Sciatic nerve (tissue), 2 donors: ENCODE measurements at regions not wholly inside any gene's neighbourhood (a gene's known extent, or its start where the extent isn't known, plus 50 kb on each side); places are given as distances from the start of the nearest gene placed in this dataset.
A peak's percentile ranks its signal among the peaks of the same experiment; 100 is the strongest.
"Not testable (repeated sequence)": the region's sequence is repeated elsewhere in the genome, so short reads cannot be mapped to it uniquely, and the experiment has no call there.

ENCODE experiments used
- ATAC-seq: fragments of 200-7000 bp; cut with Tn5 transposase; one replicate; pipeline ENCODE4 v1.9.1; 2020; ENCODE audit warnings: mild to moderate bottlenecking, moderate library complexity
- DNase-seq: peaks from one replicate; pipeline ENCODE4 v3.0.0-alpha.2; 2020; ENCODE audit warnings: low spot score
- intact Hi-C: fragments of 100-400 bp; cut with DNase I; formaldehyde crosslinking; loops from one replicate; pipeline ENCODE4 v1.14.2; 2022
- donor health status: DM: no; HTN: no; CAD: no.
- donor health status: DM: no; HTN: no; CAD: no.

DNA sequence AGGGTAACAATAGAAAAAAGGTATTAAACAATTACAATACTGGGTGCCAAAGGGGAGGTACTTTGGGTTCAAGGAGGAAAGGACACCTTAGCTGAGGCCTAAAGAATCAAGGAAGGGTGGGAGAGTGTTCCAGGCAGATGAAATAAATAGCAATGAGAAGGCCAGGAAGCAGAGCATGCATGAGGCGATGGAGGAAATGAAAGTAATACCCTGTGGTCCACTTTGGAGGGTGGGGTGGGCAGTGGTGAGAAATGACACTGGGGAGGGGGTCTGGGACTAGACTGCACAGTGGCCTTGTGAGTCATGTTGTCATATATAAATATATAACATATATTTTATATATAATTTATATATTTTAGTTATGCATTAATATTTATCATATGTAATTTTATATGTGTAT is 55.9 kb downstream of the BHLHE40 start:
- ATAC-seq (no peak), DNase-seq (no peak)
- intact Hi-C loops, result loop anchor here (10.0 kb wide), 1 partner anchor 320 kb away; no protein-coding TSS in a partner anchor

DNA sequence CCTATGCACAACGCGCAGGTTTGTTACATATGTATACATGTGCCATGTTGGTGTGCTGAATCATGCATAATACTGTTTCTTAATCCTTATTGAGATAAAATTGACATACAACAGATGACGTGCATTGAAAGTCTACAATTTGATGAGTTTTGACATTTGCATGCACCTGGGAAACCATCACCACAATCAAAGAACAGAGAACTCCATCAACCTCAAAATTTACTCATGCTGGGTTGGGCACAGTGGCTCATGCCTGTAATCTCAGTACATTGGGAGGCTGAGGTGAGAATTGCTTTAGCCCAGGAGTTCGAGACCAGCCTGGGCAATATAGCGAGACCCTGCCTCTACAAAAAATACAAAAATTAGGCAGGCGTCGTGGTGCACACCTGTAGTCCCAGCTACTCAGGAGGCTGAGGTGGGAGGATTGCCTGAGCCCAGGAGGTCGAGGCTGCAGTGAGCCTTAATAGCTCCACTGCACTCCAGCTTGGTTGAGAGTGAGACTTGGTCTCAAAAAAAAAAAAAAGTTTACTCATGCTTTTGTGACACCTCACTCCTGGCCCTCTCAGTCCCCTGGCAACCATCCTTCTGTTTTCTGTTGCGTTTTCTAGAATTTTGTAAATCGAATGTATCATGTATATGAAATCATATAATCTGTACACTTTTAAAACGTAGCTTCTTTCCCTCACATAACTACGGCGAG is 56.6 kb downstream of the BHLHE40 start:
- DNase-seq (no peak), ATAC-seq (no peak)
- intact Hi-C loops, result loop anchor here (10.0 kb wide), 1 partner anchor 321 kb away; no protein-coding TSS in a partner anchor

DNA sequence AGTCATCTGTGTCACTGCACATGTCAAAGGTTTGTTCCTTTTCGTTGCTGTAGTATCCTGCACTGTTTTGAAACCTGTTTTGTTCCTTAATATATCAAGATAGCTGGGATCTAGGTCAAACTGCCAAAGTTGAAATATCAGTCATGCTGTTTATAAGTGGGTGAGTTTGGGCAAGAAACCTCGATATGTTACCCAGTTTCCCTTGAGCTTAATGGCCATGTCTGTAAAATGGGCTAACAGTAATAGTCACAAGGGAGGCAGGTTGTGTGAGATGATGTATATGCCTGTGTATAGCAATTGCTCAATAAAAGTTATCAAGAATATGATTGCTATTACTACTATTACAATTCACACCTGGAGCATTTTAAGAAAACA is 57.1 kb downstream of the BHLHE40 start:
- intact Hi-C loops, result loop anchor here (10.0 kb wide), 1 partner anchor 322 kb away; no protein-coding TSS in a partner anchor
- DNase-seq (no peak), ATAC-seq (no peak)

DNA sequence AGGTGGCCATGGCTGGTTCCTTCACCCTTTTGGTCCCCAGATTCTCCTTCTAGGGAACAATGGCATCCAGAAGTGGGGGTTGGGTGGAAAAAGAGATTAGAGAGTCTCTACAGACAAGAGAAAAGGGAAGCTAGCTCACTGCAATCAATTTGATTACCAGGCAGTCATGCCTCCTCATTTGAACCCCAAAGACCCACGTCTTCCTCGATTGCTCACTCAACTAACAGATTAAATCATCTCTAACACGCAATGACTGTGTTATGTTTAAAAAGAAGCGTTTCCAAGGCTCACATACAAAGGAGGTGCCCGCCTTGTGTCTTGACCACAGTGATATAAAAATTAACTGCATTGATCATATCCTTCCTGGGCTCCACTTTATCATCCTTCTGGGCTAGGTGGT is 57.6 kb downstream of the BHLHE40 start:
- intact Hi-C loops, result loop anchor here (10.0 kb wide), 1 partner anchor 322 kb away; no protein-coding TSS in a partner anchor
- ATAC-seq (no peak), DNase-seq (no peak)

DNA sequence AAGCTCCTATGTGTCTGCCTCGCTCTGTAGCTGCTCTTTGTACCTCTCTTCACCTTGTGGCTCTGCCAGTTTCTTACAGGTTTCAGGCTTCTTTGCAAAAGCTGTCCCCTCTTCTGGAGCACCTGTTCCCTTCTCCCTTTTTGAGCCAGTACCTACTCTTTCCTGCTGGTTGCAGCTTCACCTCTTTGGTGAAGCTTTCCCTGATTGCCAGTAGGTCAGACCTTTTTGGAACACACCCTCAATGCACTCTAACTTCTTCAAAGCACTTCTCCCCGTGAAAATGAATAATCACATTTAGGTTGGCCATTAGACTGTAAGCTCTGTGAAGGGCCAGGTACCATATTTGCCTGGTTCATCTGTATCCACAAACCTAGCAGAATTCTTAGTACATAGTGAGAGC is 60.3 kb downstream of the BHLHE40 start:
- no peak for ATAC-seq
- intact Hi-C loops, result loop anchor here (10.0 kb wide), 1 partner anchor 325 kb away; no protein-coding TSS in a partner anchor
- DNase-seq, result no peak

DNA sequence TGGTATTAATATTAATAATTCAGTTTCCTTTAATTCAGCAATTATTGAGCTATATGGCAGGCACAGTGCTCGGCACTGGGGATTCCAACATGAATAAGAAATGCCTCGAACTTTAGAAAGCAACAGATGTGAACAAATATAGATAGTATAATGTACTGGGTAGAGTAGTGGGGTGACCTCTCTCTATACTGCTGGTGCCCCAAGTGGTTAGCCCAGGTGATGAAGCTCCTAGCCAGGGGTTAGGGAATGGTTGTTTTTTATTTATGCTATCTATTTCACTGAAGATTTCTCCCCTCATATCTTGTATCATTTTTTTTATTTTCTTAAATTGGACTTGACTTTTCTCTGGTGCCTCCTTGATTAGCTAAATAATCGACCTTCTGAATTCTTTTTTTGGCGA is 62.1 kb downstream of the BHLHE40 start:
- intact Hi-C loops, result no loop called here
- DNase-seq (no peak), ATAC-seq (no peak)

DNA sequence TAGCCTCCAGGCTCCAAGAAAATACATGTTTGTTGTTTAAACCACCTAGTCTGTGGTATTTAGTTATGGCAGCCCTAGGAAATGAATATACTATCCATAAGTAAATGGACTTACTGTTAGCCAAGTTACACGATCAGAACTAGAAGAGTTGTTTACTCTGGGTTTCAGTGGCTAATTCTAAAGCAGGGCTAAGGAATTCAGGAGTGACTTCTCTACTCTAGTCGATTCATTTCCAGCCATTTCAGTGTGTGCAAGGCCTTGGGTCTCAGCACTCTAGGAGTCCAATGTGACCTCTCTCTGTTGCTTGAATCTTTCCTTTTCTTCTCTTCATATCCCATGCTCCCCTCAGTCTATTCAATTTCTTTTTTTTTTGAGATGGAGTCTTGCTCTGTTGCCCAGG is 66.7 kb downstream of the BHLHE40 start:
- ATAC-seq (no peak), DNase-seq (no peak)
- intact Hi-C loops, result no loop called here

DNA sequence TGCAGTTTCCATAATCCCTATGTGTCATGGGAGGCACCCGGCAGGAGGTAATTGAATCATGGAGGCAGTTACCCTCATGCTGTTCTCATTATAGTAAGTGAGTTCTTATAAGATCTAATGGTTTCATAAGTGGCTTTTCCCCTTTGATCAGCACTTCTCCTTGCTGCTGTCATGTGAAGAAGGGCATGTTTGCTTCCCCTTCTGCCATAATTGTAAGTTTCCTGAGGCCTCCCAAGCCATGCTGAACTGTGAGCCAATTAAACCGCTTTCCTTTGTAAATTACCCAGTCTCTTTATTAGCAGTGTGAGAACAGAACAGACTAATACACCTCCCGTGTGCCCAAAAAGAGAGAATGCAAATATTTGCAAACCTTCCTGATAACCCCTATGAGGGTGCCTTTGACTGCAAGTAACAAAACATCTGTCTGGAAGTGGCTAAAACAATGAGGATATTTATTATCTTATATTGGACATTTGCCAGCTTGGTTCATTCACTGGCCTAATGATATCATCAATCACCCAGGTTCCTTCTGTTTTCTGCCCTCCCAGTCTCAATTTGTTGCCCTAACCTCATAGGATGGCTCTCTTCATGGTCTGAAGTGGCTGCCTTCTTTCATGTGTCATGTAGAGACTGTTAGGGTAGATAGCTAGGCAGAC is 68.7 kb downstream of the BHLHE40 start:
- ATAC-seq, result no peak
- no peak for DNase-seq
- intact Hi-C loops, result no loop called here

DNA sequence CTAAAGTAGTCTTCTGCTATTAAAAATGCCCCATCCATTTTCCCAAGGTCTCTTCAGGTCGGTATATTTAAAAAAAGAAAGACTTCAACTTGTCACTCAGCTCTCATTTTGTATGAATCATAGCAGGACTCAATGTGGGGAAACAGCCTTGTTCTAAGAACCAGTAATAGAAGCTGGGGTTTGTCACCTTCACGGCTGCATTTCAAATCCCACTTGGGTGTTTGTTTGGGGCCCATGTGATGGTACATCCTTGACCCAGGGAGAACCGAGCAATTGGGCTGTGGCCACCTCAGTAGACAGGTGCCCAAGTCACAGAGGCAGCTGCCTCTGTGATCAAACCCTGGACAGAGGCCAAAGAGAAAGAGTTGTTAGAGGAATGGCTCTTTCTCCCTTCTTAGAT is 70.3 kb upstream of the ARL8B start:
- DNase-seq, result no peak
- ATAC-seq, result no peak
- intact Hi-C loops, result no loop called here

DNA sequence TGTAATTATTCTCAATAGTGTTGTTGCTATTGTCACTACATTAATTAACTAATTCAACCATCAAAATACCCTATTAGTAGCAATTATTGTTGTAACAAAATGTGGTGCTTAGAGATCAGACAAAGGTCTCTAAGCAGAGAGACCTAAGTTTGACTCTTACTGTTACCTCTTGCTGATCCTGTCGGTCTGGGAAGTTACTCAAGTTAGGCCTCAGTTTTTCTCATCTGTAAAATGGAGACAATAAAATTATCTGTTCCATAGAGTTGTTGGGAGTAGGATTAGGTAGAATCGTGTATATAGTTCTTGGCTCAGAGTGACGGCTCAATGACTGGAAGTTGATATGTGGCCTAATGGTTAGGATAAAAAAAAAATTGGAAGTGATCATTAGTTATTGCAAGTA is 69.8 kb upstream of the ARL8B start:
- intact Hi-C loops, result no loop called here
- no peak for DNase-seq
- no peak for ATAC-seq

DNA sequence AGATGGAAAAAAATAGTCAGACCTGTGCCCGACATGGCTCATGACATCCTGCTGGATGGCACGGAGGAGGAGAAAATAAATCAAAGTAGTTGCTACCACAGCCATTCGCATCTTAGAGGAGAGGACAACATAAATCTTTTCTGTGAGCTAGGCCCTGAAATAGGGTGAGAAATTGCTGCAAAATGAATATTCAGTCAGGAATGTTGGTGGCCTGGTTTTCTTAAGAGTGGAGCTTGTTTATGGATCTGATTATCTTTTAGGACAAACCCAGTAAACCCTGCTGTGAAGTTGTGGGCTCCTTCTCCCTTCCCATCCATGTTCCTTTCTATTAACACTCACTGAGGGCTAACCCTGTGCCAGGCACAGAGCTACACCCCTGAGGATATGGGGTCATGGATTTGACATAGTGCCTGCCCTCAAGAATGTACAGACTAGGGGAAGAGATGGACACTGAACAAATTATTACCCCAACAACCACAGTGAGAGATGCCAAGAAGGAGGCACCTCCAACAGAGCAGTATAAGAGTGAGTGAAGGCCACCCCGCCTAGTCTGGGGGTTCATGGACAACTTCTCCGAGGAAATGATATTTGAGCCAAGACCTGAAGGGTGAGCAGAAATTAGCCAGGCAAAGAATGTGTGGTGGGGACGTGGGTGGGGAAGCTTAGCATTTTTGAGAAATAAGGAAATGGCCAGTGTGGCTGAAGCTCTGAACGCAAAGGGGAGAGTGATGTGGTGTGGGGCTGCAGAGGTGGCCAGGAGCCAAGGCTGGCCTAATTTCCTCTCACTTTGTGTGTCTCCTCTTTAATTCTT is 68.9 kb upstream of the ARL8B start:
- intact Hi-C loops, result no loop called here
- ATAC-seq, result no peak
- no peak for DNase-seq

DNA sequence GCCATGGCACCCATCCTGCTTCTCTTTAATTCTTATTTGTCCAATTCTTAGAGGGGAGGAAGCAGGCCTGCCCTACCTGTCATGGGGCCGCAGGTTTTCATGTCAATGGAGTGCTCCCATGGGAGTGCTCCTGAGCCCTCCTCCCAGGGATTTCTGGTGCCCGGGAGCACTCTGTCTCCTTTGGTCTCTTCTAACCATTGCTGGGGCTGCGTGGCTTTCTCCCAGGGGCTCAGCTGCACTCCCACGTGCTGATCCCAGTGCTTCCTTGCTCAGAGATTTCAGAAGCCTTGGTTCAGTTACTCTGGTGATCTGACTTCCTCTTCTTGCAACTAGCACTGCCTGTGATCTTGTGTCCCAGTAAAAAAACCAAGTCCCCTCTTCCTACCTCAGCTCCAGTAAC is 68.0 kb upstream of the ARL8B start:
- DNase-seq (no peak), ATAC-seq (peak; percentile 31)
- intact Hi-C loops, result no loop called here

DNA sequence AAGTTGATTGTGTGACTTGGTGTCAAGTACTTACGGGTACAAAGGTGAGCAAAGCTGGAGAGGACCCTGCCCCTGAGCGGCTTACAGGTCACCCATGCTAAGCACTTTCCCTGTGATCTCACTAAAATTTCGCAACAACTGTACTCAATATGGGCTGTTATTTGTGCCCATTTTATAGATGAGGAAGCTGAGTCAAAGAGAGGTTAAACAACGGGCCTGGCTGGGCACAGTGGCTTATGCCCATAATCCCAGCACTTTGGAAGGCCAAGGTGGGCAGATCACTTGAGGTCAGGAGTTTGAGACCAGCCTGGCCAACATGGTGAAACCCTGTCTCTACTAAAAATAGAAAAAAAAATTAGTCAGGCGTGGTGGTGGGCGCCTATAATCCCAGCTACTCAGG is 67.5 kb upstream of the ARL8B start:
- intact Hi-C loops, ATAC-seq, DNase-seq: not testable (repeated sequence)

DNA sequence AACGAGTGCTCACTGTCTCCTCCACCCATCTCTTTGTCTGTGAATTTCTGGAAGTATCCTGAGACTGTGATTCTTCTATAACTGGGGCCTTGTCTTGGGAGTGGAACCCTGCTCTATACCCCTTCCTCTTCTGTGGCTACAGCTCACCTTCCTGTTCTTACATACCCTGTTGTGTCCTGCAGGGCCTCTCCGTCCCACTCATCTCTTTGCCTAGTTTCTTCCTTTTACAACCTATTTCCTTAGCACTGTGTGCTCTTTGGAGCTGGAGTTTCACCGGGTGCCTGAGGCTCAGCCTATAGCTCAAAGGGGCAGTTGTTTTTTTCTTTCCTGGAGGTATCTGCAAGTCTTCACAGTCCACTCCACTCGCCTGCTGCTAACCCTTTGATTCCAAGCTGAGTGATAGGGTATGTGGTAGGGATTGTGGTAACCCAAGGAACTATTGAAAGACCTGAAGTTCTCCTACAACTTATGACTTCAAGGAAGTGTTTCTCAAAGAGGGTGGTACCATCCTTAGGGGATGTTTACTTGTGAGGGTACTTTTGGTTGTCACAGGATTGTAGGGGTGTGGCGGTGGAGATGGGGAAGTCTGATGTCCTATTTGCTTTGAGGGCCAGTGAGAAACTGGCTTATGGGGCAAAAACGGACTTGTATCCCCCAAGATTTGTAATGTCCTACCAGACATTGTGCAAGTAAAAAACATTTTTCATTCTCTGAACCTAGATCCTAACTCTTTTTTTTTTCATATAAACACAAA is 66.6 kb upstream of the ARL8B start:
- DNase-seq (no peak), ATAC-seq (no peak)
- intact Hi-C loops, result no loop called here

DNA sequence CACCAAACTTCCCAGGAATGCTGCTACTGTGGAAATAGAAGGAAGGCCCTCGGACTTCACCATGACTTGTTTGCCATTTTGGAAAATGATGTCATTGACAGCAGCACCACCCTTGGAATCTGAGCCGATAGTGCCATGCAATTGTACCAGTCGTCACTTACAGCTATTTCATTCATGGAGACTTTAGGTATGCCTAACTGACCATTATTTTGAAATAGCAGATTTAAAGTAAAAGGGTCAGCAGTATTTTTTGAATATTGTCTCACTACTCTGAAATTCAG is 66.0 kb upstream of the ARL8B start:
- ATAC-seq (no peak), DNase-seq (no peak)
- intact Hi-C loops, result no loop called here

DNA sequence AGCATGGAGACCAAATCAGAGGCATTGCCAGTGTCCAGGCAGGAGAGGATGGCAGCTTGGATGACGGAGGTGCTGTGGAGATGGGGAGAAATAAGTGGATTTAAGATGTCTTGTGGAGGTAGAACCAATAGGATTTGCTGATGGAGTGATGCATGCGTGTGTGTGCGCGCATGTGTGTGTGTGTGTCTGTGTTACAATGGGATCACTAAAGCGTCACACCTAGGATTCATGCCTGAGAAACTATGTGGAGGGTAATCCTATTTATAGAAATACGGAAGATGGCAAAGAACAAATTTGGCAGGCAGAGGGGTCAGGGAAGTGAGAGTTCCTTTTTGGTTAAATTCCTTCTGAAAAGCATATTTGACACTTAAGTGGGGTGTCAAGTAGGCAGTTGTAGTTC is 64.8 kb upstream of the ARL8B start:
- intact Hi-C loops, result no loop called here
- ATAC-seq (no peak), DNase-seq (no peak)

DNA sequence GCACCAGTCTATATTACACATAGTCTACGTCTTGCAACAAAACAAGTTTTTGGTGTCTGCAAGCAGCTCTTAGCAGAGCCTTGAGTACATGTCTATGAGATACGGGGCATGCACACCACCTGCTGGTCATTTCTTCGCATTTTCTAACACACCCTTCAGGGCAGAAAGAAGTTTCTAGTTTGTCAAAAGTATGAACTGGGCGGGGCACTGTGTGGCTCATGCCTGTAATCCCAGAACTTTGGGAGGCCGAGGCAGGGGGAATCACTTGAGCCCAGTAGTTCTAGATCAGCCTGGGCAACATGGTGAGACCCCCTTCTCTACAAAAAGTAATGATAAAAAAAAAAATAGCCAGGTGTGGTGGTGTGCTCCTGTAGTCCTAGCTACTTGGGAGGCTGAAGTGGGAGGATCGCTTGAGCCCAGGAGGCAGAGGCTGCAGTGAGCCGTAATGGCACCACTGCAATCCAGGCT is 64.2 kb upstream of the ARL8B start:
- DNase-seq (peak; percentile 78), ATAC-seq (peak; percentile 91)
- intact Hi-C loops, result no loop called here

DNA sequence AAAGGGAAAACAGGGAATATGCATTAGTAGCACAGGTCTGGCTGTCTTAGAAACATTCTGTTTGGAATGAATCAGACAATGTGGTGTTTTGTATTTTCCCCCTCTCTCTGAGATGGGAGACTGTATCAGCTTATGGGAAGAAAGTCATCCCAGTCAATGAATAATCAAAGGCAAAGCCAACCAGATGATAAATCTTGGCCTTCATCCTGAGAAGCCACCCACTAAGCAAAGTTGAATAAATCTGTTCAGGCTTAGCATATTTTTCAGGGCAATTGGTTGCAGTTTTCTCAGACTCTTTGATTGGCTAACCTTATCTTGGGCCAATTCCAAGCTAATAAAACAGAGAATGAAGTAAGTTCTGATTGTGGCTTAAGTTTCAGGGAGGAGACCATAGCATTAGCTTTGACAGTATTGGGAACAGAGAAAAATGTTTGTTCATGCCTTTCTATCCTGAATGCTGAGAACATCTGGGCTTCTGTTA is 63.6 kb upstream of the ARL8B start:
- ATAC-seq, result peak; percentile 69
- DNase-seq, result no peak
- intact Hi-C loops, result no loop called here

DNA sequence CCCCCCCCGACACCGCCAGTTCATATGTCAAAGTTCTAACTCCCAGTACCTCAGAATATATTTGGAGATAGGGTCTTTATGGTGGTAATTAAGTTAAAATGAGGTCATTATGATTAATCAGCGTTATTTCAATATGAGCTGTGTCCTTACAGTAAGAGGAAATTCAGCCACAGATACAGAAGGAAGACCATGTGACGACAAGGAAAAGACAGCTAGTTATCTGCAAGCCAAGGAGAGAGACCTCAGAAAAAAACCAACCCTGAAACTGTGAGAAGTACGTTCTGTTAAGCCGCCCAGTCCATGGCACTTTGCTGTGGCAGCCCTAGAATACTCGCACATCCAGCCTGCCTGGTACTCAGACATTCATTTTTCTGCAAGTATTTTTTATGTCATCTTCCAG is 62.3 kb upstream of the ARL8B start:
- intact Hi-C loops, result no loop called here
- ATAC-seq (no peak), DNase-seq (no peak)
